DND-41 (cell line): ENCODE measurements at regions not wholly inside any gene's neighbourhood (a gene's known extent, or its start where the extent isn't known, plus 50 kb on each side); places are given as distances from the start of the nearest gene placed in this dataset.

Experiments used
- ATAC-seq: fragments of 200-7000 bp; cut with Tn5 transposase; 3 replicates; pipeline ENCODE4 v1.9.1; 2021; ENCODE audit warnings: low read depth; ENCODE audit not compliant: insufficient read depth
- DNase-seq: peaks from one replicate; pipeline ENCODE4 v3.0.0-alpha.2; 2020
- H2AFZ ChIP-seq: 2 replicates; pipeline ENCODE4 v1.6.0; 2012; ENCODE audit warnings: low read depth, low read length
- H3K27ac ChIP-seq: 2 replicates; pipeline ENCODE4 v1.5.1; 2012; ENCODE audit warnings: low read length, inconsistent platforms
- H3K27me3 ChIP-seq: fragments of 200-600 bp; sonication (generic); 2 replicates; pipeline ENCODE4 v1.6.0; 2012; ENCODE audit warnings: low read length, mild to moderate bottlenecking, inconsistent platforms; ENCODE audit not compliant: insufficient read depth, poor library complexity
- H3K36me3 ChIP-seq: 2 replicates; pipeline ENCODE4 v1.5.1; 2012; ENCODE audit warnings: low read length, inconsistent platforms; ENCODE audit not compliant: insufficient read depth
- H3K4me1 ChIP-seq: 2 replicates; pipeline ENCODE4 v1.5.1; 2012; ENCODE audit warnings: mild to moderate bottlenecking, low read length; ENCODE audit not compliant: insufficient read depth
- H3K4me2 ChIP-seq: 2 replicates; pipeline ENCODE4 v1.6.0; 2012; ENCODE audit warnings: mild to moderate bottlenecking, moderate library complexity, low read length, inconsistent platforms; ENCODE audit not compliant: insufficient read depth
- H3K4me3 ChIP-seq, 2 experiments: fragments of 200-600 bp in 1 of 2; shearing (Covaris generic) in 1 of 2; 2 replicates each; pipeline ENCODE4 v1.5.1; 2012 to 2016; ENCODE audit warnings: inconsistent platforms in 2 of 2, low read length in 2 of 2, mild to moderate bottlenecking in 2 of 2, low read depth in 1 of 2, moderate library complexity in 1 of 2
- H3K79me2 ChIP-seq: 2 replicates; pipeline ENCODE4 v1.6.0; 2012; ENCODE audit warnings: low read length, inconsistent platforms; ENCODE audit not compliant: insufficient read depth
- H3K9ac ChIP-seq: 2 replicates; pipeline ENCODE4 v1.6.0; 2012; ENCODE audit warnings: low read depth, mild to moderate bottlenecking, inconsistent platforms, low read length, moderate library complexity
- H3K9me3 ChIP-seq: 2 replicates; pipeline ENCODE4 v1.5.1; 2012; ENCODE audit warnings: low read length, moderate library complexity, mild to moderate bottlenecking, inconsistent platforms; ENCODE audit not compliant: insufficient read depth, severe bottlenecking
- H4K20me1 ChIP-seq: 2 replicates; pipeline ENCODE4 v1.6.0; 2012; ENCODE audit warnings: low read length; ENCODE audit not compliant: insufficient read depth
- CTCF ChIP-seq: IDR thresholded peaks from 2 replicates; pipeline ENCODE4 v1.5.1; 2012; ENCODE audit warnings: borderline replicate concordance, low read length, moderate library complexity, mild to moderate bottlenecking; ENCODE audit not compliant: poor library complexity, severe bottlenecking; ENCODE audit errors: extremely low read depth
- EZH2 ChIP-seq: IDR thresholded peaks from 3 replicates; pipeline ENCODE4 v1.6.1; 2012; ENCODE audit warnings: borderline replicate concordance, low read depth, mild to moderate bottlenecking, moderate library complexity, low read length, inconsistent platforms; ENCODE audit not compliant: severe bottlenecking

GRCh38 chr7:156590212-156590611 lies 50.4 kb upstream of the RNF32 start:
- TF ChIP-seq EZH2 (no peak), CTCF (no peak)
- H3K79me2 ChIP-seq, result no peaks in the 10 kb centered on the region
- peaks cover 17% of the 10 kb centered on the region for H3K9me3 ChIP-seq
- no peak overlapping the region for H2AFZ ChIP-seq
- H3K27ac ChIP-seq, result no peak overlapping the region
- no peak for DNase-seq
- no peaks in the 10 kb centered on the region for H3K36me3 ChIP-seq
- no peaks in the 10 kb centered on the region for H3K4me1 ChIP-seq
- ATAC-seq, result no peak
- H4K20me1 ChIP-seq, result no peaks in the 10 kb centered on the region
- peaks cover 1% of the 10 kb centered on the region for H3K27me3 ChIP-seq
- H3K4me2 ChIP-seq, result no peak overlapping the region
- no peak overlapping the region for H3K4me3 ChIP-seq
- no peak overlapping the region for H3K9ac ChIP-seq

GRCh38 chr7:156589808-156590207 lies 50.8 kb upstream of the RNF32 start:
- Histone ChIP-seq H3K9me3 (peaks cover 17% of the 10 kb centered on the region), H3K36me3 (no peaks in the 10 kb centered on the region), H3K79me2 (no peaks in the 10 kb centered on the region), H3K27ac (no peak overlapping the region), H3K4me1 (no peaks in the 10 kb centered on the region), H2AFZ (no peak overlapping the region), H3K27me3 (peaks cover 4% of the 10 kb centered on the region), H3K9ac (no peak overlapping the region), H3K4me2 (no peak overlapping the region), H3K4me3 (no peak overlapping the region), H4K20me1 (no peaks in the 10 kb centered on the region)
- DNase-seq (no peak), ATAC-seq (no peak)
- TF ChIP-seq EZH2 (no peak), CTCF (no peak)

- Histone ChIP-seq H3K9me3 (peaks cover 10% of the 10 kb centered on the region), H3K4me2 (no peak overlapping the region), H3K9ac (no peak overlapping the region), H2AFZ (no peak overlapping the region), H3K27ac (no peak overlapping the region), H3K4me1 (no peaks in the 10 kb centered on the region), H3K79me2 (no peaks in the 10 kb centered on the region), H3K36me3 (no peaks in the 10 kb centered on the region), H4K20me1 (no peaks in the 10 kb centered on the region), H3K4me3 (no peak overlapping the region), H3K27me3 (peaks cover 4% of the 10 kb centered on the region)
- no peak for DNase-seq
- ATAC-seq, result no peak
- TF ChIP-seq EZH2 (no peak), CTCF (no peak)
Measured at GRCh38 chr7:156585926-156586325, 54.6 kb upstream of the RNF32 start.
